Kidney epithelial cell (primary cell): ENCODE measurements at regions not wholly inside any gene's neighbourhood (a gene's known extent, or its start where the extent isn't known, plus 50 kb on each side); places are given as distances from the start of the nearest gene placed in this dataset.
"Not testable (repeated sequence)": the region's sequence is repeated elsewhere in the genome, so short reads cannot be mapped to it uniquely, and the experiment has no call there.

Source experiments
- DNase-seq: peaks from one replicate; pipeline ENCODE4 v3.0.0-alpha.2; 2010; ENCODE audit warnings: low read depth
- H3K27me3 ChIP-seq: 2 replicates; pipeline ENCODE4 v1.6.0; 2011; ENCODE audit warnings: low read length; ENCODE audit not compliant: control insufficient read depth, insufficient read depth
- H3K36me3 ChIP-seq: 2 replicates; pipeline ENCODE4 v1.5.1; 2011; ENCODE audit warnings: low read length; ENCODE audit not compliant: control insufficient read depth, insufficient read depth
- H3K4me3 ChIP-seq: 2 replicates; pipeline ENCODE4 v1.5.1; 2011; ENCODE audit warnings: low read depth, mild to moderate bottlenecking, control low read depth, low read length
- TF ChIP-seq, protein P1 (sequence below): IDR thresholded peaks from 2 replicates; pipeline ENCODE4 v1.5.1; 2011; ENCODE audit warnings: mild to moderate bottlenecking, moderate library complexity, low read length, control low read depth, inconsistent platforms; ENCODE audit not compliant: insufficient read depth, poor library complexity, severe bottlenecking

DNA sequence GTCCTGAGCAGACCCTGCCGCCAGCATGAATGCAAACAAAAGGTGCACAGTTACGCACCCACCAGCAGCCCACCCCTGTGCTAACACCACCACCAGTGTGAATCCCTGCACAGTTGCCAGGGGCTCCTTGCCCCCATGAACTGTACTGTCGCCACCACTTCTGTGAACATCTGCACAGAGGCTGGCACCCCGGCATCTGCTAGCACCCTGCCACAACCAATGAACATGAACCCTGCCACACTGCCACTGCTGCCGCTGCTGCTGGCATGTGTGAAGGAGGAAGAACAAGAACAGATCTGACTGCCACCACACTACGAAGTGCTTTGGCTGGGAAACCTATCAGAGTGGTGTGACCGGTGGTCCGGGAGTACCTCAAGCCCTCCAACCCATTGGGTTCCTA, 261.3 kb downstream of the PARM1 start:
- DNase-seq = no peak
- TF ChIP-seq, protein P1, sequence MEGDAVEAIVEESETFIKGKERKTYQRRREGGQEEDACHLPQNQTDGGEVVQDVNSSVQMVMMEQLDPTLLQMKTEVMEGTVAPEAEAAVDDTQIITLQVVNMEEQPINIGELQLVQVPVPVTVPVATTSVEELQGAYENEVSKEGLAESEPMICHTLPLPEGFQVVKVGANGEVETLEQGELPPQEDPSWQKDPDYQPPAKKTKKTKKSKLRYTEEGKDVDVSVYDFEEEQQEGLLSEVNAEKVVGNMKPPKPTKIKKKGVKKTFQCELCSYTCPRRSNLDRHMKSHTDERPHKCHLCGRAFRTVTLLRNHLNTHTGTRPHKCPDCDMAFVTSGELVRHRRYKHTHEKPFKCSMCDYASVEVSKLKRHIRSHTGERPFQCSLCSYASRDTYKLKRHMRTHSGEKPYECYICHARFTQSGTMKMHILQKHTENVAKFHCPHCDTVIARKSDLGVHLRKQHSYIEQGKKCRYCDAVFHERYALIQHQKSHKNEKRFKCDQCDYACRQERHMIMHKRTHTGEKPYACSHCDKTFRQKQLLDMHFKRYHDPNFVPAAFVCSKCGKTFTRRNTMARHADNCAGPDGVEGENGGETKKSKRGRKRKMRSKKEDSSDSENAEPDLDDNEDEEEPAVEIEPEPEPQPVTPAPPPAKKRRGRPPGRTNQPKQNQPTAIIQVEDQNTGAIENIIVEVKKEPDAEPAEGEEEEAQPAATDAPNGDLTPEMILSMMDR = no peak
- H3K27me3 ChIP-seq = no peaks in the 10 kb centered on the region
- H3K36me3 ChIP-seq = no peaks in the 10 kb centered on the region
- H3K4me3 ChIP-seq = no peak overlapping the region

DNA sequence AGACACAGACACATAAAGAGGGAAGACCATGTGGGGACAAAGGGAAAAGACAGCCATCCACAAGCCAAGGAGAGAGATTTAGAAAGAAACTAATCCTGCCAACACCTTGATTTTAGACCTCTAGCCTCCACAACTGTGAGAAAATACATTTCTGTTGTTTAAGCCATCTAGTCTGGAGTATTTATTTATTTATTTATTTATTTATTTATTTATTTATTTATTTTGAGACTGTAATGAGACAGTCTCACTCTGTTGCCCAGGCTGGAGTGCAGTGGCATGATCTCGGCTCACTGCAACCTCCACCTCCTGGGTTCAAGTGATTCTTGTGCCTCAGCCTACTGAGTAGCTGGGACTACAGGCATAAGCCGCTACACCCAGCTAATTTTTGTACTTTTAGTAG, 259.3 kb downstream of the PARM1 start:
- not testable (repeated sequence) for DNase-seq, H3K36me3 ChIP-seq, H3K4me3 ChIP-seq, H3K27me3 ChIP-seq

DNA sequence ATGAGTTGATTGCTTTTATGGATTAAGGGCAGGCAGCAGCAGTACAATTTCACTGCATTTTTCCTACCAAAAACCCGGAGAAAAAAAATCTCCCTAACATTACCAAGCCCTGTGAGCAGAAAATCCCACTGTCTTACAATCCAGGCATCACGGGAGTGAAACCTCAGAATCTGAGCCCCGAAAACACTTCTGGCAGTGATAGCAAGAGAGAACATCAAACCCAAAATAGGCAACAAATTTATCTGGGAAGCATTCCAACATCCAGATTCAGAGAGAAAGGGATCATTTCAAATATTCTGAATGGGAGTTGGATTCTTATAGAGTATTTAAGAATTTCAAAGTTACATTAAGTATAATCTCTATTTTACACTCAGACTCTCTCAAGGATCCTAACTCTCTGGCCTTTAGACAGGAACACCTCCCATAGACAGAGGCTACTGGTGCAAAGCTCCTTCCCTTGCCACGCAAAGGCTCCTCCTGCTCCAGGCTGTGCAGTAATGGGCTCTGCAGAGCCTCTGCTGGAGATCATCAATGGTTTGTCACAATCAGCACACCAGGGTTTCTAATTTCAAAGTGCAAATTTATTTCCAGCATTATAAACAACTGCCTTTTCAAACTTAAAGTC, 256.9 kb downstream of the PARM1 start:
- no peak overlapping the region for H3K4me3 ChIP-seq
- no peak for DNase-seq
- no peaks in the 10 kb centered on the region for H3K27me3 ChIP-seq

DNA sequence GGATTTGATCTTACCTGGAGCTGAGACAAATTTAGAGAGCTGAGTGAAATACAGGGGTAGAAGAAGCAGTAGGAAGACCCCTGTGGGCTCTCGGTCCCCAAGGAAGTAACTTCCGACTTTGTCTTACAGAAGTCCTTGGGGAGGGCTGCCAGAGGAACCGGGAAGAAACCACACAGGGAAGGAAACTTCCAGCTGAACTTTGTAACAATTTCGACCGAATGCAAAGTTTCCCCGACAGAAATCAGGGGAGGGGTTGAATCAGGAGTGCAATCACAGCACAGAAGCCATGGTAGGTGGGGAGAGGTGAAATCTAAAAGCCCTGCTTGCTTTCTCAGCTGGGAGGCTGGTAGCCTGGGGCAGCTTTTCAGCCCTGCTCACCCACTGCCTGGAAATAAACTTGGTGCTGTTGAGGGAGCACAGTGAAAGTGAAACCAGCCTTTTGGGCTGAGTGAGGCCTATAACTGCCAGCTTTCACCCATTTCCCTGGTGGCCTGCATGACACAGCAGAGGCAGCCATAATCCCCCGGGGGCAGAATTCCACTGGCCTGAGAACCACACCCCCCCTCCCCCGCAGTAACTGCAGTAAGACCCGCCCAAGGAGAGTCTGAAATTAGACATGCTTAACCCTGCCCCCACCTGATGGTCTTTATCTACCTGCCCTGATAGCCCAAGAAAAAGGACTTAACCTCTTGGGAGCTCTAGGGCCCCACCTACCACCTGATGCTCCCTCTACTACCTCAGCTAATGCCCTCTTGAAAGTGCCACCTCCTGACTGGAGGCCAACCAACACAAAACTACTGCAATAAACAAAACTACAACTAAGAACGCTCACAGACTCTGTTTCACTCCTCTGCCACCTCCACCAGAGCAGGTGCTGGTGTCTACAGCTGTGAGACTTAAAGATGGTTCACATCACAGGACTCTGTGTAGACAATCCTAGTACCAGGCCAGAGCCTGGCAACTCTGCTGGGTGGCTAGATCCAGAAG, 248.2 kb downstream of the PARM1 start:
- Histone ChIP-seq H3K36me3 (no peaks in the 10 kb centered on the region), H3K4me3 (no peak overlapping the region), H3K27me3 (no peaks in the 10 kb centered on the region)
- TF ChIP-seq, protein P1 = no peak
- no peak for DNase-seq

More for the DNA sequence above, 256.9 kb downstream of the PARM1 start:
- H3K36me3 ChIP-seq = no peaks in the 10 kb centered on the region
- TF ChIP-seq, protein P1 = no peak

DNA sequence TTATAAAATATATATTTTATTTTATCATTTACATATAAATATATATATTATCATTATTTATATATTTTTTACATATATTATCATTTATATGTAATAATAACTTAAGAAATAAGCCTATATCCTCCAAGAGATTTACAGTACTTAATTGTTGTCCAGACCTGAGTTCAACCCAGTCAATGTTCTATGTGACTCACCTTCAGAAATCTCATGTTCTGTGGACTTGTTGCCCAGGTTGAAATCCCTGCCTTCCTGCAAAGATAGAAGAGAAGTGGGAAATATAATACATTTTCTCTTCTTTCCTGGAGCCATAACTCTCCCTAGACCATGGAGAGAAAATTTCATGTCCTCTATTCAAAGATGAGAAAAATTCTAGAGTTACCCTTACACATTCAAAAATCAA, 247.3 kb downstream of the PARM1 start:
- TF ChIP-seq, protein P1 = no peak
- H3K36me3 ChIP-seq = no peaks in the 10 kb centered on the region
- H3K27me3 ChIP-seq = no peaks in the 10 kb centered on the region
- no peak for DNase-seq
- H3K4me3 ChIP-seq = no peak overlapping the region

DNA sequence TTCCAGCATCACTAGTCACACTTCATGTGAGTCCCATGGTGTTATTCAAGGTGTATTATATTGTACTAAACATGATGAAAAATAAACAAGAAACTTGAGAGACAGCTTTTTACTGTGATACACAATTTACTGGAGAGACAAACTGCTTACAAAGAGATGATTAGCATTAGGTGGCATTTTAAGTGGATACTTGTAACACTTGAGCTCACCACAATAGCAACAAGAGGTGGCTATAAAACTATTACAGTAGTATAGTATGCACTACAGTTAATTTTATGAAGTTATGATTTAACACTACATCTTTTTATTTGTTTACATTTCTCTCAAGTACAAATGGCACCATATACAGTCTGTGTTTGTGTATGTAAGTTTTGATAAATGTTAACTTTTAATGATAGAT, 246.6 kb downstream of the PARM1 start:
- H3K27me3 ChIP-seq = no peaks in the 10 kb centered on the region
- DNase-seq = no peak
- no peaks in the 10 kb centered on the region for H3K36me3 ChIP-seq
- H3K4me3 ChIP-seq = no peak overlapping the region
- TF ChIP-seq, protein P1 = no peak
